Lower lobe of right lung (tissue), 2 donors: ENCODE measurements at regions not wholly inside any gene's neighbourhood (a gene's known extent, or its start where the extent isn't known, plus 50 kb on each side); places are given as distances from the start of the nearest gene placed in this dataset.

Experiments used
- ATAC-seq, 2 donors: fragments of 200-7000 bp; cut with Tn5 transposase; one replicate each; pipeline ENCODE4 v1.9.1; 2020 to 2022; ENCODE audit warnings: mild to moderate bottlenecking in 2 of 2, moderate library complexity in 2 of 2
- DNase-seq: peaks from one replicate; pipeline ENCODE4 v3.0.0-alpha.2; 2020
- H3K27ac ChIP-seq: fragments of 200-600 bp; one replicate; pipeline ENCODE4 v1.8.0; 2022
- H3K27me3 ChIP-seq: fragments of 200-600 bp; one replicate; pipeline ENCODE4 v1.8.0; 2022; ENCODE audit warnings: low read depth
- H3K36me3 ChIP-seq: fragments of 200-600 bp; one replicate; pipeline ENCODE4 v1.8.0; 2022; ENCODE audit warnings: mild to moderate bottlenecking
- H3K4me1 ChIP-seq: fragments of 200-600 bp; one replicate; pipeline ENCODE4 v1.8.0; 2022
- H3K4me3 ChIP-seq: fragments of 200-600 bp; one replicate; pipeline ENCODE4 v1.8.0; 2022; ENCODE audit warnings: mild to moderate bottlenecking
- H3K9me3 ChIP-seq: fragments of 200-600 bp; one replicate; pipeline ENCODE4 v1.8.0; 2022
- intact Hi-C: fragments of 100-400 bp; cut with DNase I; formaldehyde crosslinking; loops from one replicate; pipeline ENCODE4 v1.11.0; 2022
- TF ChIP-seq, protein P1 (sequence below): fragments of 200-600 bp; IDR thresholded peaks from one replicate; pipeline ENCODE4 v1.8.0; 2022; ENCODE audit warnings: antibody characterized with exemption, mild to moderate bottlenecking
- donor health status: DM: no; HTN: yes; CAD: no; lungs with severe emphysema.

- Histone ChIP-seq H3K4me1 (no peaks in the 10 kb centered on the region), H3K9me3 (no peaks in the 10 kb centered on the region)
- TF ChIP-seq, protein P1, sequence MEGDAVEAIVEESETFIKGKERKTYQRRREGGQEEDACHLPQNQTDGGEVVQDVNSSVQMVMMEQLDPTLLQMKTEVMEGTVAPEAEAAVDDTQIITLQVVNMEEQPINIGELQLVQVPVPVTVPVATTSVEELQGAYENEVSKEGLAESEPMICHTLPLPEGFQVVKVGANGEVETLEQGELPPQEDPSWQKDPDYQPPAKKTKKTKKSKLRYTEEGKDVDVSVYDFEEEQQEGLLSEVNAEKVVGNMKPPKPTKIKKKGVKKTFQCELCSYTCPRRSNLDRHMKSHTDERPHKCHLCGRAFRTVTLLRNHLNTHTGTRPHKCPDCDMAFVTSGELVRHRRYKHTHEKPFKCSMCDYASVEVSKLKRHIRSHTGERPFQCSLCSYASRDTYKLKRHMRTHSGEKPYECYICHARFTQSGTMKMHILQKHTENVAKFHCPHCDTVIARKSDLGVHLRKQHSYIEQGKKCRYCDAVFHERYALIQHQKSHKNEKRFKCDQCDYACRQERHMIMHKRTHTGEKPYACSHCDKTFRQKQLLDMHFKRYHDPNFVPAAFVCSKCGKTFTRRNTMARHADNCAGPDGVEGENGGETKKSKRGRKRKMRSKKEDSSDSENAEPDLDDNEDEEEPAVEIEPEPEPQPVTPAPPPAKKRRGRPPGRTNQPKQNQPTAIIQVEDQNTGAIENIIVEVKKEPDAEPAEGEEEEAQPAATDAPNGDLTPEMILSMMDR: no peak
Measured at GRCh38 chr4:178273168-178273567, 830.9 kb upstream of the AGA start.

GRCh38 chr4:178275671-178276360, 833.6 kb upstream of the AGA start:
- no peak overlapping the region for H3K4me3 ChIP-seq
- no peaks in the 10 kb centered on the region for H3K36me3 ChIP-seq
- intact Hi-C loops: no loop called here
- H3K27ac ChIP-seq: no peak overlapping the region
- H3K9me3 ChIP-seq: no peaks in the 10 kb centered on the region
- no peak for ATAC-seq
- H3K27me3 ChIP-seq: no peaks in the 10 kb centered on the region
- H3K4me1 ChIP-seq: no peaks in the 10 kb centered on the region
- TF ChIP-seq, protein P1: no peak
- DNase-seq: no peak

More at GRCh38 chr4:178273168-178273567, 830.9 kb upstream of the AGA start:
- ATAC-seq (no peak), DNase-seq (no peak)
- H3K4me3 ChIP-seq: no peak overlapping the region
- H3K27ac ChIP-seq: no peak overlapping the region
- intact Hi-C loops: no loop called here
- H3K36me3 ChIP-seq: no peaks in the 10 kb centered on the region
- no peaks in the 10 kb centered on the region for H3K27me3 ChIP-seq

DNA sequence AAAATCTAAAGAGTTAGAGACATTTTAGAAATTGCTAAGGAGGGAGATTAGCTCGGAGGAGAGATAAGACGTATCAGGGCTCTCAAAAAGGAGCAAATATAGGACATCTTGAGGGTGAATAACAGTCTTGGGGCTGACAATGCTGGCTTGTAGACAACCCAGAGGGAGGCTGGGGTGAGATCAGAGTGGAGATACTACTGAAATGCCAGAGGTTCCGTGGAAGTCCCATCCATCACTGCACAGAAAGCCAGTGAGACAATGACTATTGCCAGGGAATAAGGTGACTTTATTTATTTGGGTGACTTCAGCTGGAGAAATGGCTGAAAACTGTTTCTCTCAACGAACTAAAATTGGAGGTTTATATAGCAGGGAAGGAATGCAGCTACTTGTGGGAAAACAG, 838.1 kb upstream of the AGA start:
- no peaks in the 10 kb centered on the region for H3K4me1 ChIP-seq
- ATAC-seq: no peak

DNA sequence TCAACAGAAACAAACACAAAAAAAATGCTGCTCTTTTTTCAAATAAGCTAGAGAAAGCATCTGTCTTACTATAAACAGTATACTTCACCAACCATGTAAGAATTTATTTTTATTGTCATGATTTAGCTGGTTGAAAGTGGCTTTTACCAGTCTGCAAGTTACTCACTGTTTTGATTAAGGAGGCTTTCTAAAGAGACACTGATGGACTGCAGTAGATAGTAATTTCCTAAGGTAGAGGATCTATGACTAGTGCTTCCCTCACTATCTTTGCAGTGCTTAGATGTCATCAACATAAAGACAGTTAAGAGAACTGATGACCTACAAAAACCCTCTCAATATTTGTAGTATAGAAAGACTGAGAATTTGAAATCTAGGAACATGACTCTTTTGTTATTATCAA, 846.2 kb upstream of the AGA start:
- intact Hi-C loops: no loop called here
- DNase-seq (no peak), ATAC-seq (no peak)
- H3K9me3 ChIP-seq: no peaks in the 10 kb centered on the region
- no peaks in the 10 kb centered on the region for H3K27me3 ChIP-seq
- no peaks in the 10 kb centered on the region for H3K36me3 ChIP-seq
- H3K27ac ChIP-seq: no peak overlapping the region
- no peaks in the 10 kb centered on the region for H3K4me1 ChIP-seq
- TF ChIP-seq, protein P1: no peak
- H3K4me3 ChIP-seq: no peak overlapping the region

More for the DNA sequence above, 838.1 kb upstream of the AGA start:
- H3K27me3 ChIP-seq: no peaks in the 10 kb centered on the region
- H3K9me3 ChIP-seq: no peaks in the 10 kb centered on the region
- intact Hi-C loops: no loop called here
- H3K27ac ChIP-seq: no peak overlapping the region
- no peak for DNase-seq
- H3K4me3 ChIP-seq: no peak overlapping the region
- H3K36me3 ChIP-seq: no peaks in the 10 kb centered on the region
- TF ChIP-seq, protein P1: no peak

- H3K27me3 ChIP-seq: no peaks in the 10 kb centered on the region
- no peaks in the 10 kb centered on the region for H3K9me3 ChIP-seq
- TF ChIP-seq, protein P1: no peak
- H3K36me3 ChIP-seq: no peaks in the 10 kb centered on the region
- no peak overlapping the region for H3K27ac ChIP-seq
- intact Hi-C loops: no loop called here
- no peak overlapping the region for H3K4me3 ChIP-seq
- DNase-seq (no peak), ATAC-seq (no peak)
- no peaks in the 10 kb centered on the region for H3K4me1 ChIP-seq
Measured at GRCh38 chr4:178293601-178294000, 851.4 kb upstream of the AGA start.
